ENCODE measurements at regions not wholly inside any gene's neighbourhood (a gene's known extent, or its start where the extent isn't known, plus 50 kb on each side); places are given as distances from the start of the nearest gene placed in this dataset.

GRCh38 chr7:21064698-21065648 is 278.3 kb upstream of the SP8 start:
- Mint-ChIP-seq H3K4me1 (no peaks in the 10 kb centered on the region), H3K27me3 (peaks cover 3% of the 10 kb centered on the region), H3K27ac (no peak overlapping the region), H3K36me3 (ENCODE audit: low read depth) (no peaks in the 10 kb centered on the region), H3K9me3 (no peaks in the 10 kb centered on the region), H3K4me3 (no peak overlapping the region)
- CTCF ChIA-PET = no interaction called here
- DNase-seq = no peak
- POLR2A ChIA-PET = no interaction called here

GRCh38 chr7:21066221-21066620 is 279.5 kb upstream of the SP8 start:
- POLR2A ChIA-PET = no interaction called here
- H3K4me1 Mint-ChIP-seq = no peaks in the 10 kb centered on the region
- CTCF ChIA-PET = no interaction called here
- H3K36me3 Mint-ChIP-seq (ENCODE audit: low read depth) = no peaks in the 10 kb centered on the region
- H3K27me3 Mint-ChIP-seq = peaks cover 3% of the 10 kb centered on the region
- no peaks in the 10 kb centered on the region for H3K9me3 Mint-ChIP-seq
- no peak overlapping the region for H3K4me3 Mint-ChIP-seq
- no peak for DNase-seq
- H3K27ac Mint-ChIP-seq = no peak overlapping the region

- CTCF ChIA-PET = no interaction called here
- POLR2A ChIA-PET = no interaction called here
- Mint-ChIP-seq H3K27ac (no peak overlapping the region), H3K27me3 (peaks cover 3% of the 10 kb centered on the region), H3K9me3 (no peaks in the 10 kb centered on the region), H3K4me1 (no peaks in the 10 kb centered on the region), H3K4me3 (no peak overlapping the region), H3K36me3 (ENCODE audit: low read depth) (no peaks in the 10 kb centered on the region)
- DNase-seq = no peak
Measured at GRCh38 chr7:21067216-21067615, 280.5 kb upstream of the SP8 start.

- Mint-ChIP-seq H3K36me3 (ENCODE audit: low read depth) (no peaks in the 10 kb centered on the region), H3K27ac (no peak overlapping the region), H3K4me1 (no peaks in the 10 kb centered on the region), H3K27me3 (peaks cover 3% of the 10 kb centered on the region), H3K4me3 (no peak overlapping the region), H3K9me3 (no peaks in the 10 kb centered on the region)
- no peak for DNase-seq
- POLR2A ChIA-PET = no interaction called here
- CTCF ChIA-PET = no interaction called here
Measured at GRCh38 chr7:21070571-21071090, 283.9 kb upstream of the SP8 start.

DNA sequence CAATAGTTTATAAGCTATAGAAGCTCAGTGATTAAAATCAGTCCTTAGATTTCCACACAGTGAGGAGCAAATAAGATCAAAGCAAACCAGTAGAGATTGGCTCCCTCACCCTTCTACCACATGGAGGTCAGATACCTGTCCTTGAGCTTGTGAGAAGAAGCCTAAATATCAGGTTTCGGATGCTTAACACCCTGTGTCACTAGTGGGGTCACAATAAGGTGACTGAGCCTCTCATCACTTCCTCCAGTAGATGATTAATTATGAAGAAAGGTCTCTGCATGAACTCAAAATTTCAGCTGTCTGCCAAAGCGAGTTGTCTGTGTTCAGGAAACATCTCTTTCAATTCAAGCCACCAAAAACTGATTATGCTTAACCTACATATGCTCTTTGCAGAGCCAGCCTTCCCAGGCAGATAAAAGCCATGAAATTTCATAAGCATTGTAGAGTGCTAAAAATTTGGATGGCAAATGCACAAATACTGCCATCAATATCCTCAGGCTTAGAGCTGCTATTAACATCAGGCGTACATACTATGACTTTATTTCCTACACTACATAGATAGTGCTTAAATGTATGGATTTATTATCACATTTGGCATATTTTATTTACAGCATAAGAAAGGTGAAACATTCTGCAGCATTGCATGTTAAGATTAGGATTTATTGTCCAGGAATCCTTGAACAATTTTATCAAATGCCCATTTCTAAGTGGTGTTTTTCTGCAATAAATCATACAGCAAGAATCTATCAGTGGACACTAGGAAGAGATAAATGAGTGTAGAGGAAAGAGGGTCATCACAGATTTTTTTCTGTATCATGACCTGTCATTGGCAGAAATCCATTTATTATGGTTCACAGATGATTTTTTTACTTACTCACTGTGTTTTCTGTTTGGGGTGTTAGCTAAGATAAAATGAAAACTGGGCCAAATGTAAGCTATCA is 285.1 kb upstream of the SP8 start:
- DNase-seq = no peak
- Mint-ChIP-seq H3K4me3 (no peak overlapping the region), H3K36me3 (ENCODE audit: low read depth) (no peaks in the 10 kb centered on the region), H3K4me1 (no peaks in the 10 kb centered on the region), H3K27me3 (peaks cover 3% of the 10 kb centered on the region), H3K27ac (no peak overlapping the region), H3K9me3 (no peaks in the 10 kb centered on the region)
- CTCF ChIA-PET = no interaction called here
- POLR2A ChIA-PET = no interaction called here

DNA sequence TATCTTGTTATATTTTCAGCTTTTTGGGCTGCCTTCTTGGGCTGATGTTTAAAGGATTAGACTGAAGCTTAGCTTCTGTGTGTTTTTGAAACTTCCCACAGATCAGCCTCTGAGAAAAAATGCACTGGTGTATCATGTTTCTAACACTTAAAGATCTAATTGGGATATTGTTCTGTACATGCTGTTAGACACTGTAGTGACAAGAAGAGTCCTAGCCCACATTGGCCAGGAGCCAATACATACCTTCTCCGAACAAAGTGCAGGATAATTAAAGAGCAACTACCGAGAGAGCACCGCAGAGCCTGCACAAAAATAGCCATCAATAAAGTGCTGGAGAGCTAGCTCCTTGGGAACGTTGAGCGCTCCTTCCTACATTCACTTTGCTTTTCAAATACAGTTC is 289.4 kb upstream of the SP8 start:
- Mint-ChIP-seq H3K27ac (no peak overlapping the region), H3K9me3 (no peaks in the 10 kb centered on the region), H3K4me3 (no peak overlapping the region), H3K27me3 (peaks cover 4% of the 10 kb centered on the region), H3K4me1 (no peaks in the 10 kb centered on the region), H3K36me3 (ENCODE audit: low read depth) (no peaks in the 10 kb centered on the region)
- ChIA-PET CTCF (no interaction called here), POLR2A (no interaction called here)
- no peak for DNase-seq

DNA sequence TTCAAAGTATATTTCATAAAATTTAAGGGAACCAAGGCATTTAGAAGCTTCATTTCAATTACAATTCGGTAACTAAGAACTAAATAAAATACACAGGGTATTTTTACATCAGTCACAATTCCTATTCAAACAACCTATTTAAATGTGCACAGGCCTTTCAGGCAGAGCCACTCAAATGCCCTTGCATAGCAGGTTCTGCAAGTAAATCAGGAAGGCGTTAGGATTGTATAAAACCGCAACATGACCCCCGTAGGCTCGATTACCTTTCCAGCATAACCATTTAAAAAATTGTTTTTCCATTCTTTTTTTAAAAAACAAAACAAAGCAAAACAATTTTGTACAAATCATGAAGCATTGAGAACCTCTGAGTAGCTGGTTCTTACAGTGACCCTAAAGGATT is 289.9 kb upstream of the SP8 start:
- H3K9me3 Mint-ChIP-seq = no peaks in the 10 kb centered on the region
- peaks cover 4% of the 10 kb centered on the region for H3K27me3 Mint-ChIP-seq
- no peak for DNase-seq
- ChIA-PET POLR2A (no interaction called here), CTCF (no interaction called here)
- no peak overlapping the region for H3K27ac Mint-ChIP-seq
- no peaks in the 10 kb centered on the region for H3K4me1 Mint-ChIP-seq
- H3K4me3 Mint-ChIP-seq = no peak overlapping the region
- H3K36me3 Mint-ChIP-seq (ENCODE audit: low read depth) = no peaks in the 10 kb centered on the region

GRCh38 chr7:21077602-21078001 is 290.9 kb upstream of the SP8 start:
- H3K4me3 Mint-ChIP-seq = no peak overlapping the region
- DNase-seq = no peak
- CTCF ChIA-PET = no interaction called here

DNA sequence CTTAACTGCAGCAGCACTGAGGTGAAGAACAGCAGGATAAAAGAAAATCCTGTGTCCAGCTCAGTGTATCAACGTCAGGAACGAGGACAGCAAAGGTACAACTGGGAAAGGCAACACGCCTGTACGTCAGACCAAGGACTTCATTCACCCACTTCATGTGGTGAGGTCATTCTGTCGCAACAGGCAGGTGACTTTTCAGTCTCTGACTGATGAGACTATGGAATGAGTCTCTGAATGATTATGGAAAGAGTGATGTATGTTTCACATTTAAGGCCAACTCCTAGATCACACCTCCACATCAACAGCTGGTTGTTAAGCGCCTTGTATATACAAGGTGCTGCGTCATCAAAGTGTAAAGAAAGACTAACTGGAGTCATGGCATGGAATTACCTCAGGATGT is 297.6 kb upstream of the SP8 start:
- ChIA-PET POLR2A (no interaction called here), CTCF (no interaction called here)
- no peaks in the 10 kb centered on the region for H3K9me3 Mint-ChIP-seq
- H3K27ac Mint-ChIP-seq = no peak overlapping the region
- H3K36me3 Mint-ChIP-seq (ENCODE audit: low read depth) = no peaks in the 10 kb centered on the region
- H3K4me1 Mint-ChIP-seq = no peaks in the 10 kb centered on the region
- no peak overlapping the region for H3K4me3 Mint-ChIP-seq
- DNase-seq = no peak
- H3K27me3 Mint-ChIP-seq = peaks cover 3% of the 10 kb centered on the region

More at GRCh38 chr7:21077602-21078001, 290.9 kb upstream of the SP8 start:
- POLR2A ChIA-PET = no interaction called here
- peaks cover 6% of the 10 kb centered on the region for H3K27me3 Mint-ChIP-seq
- H3K9me3 Mint-ChIP-seq = no peaks in the 10 kb centered on the region
- H3K4me1 Mint-ChIP-seq = no peaks in the 10 kb centered on the region
- no peak overlapping the region for H3K27ac Mint-ChIP-seq
- no peaks in the 10 kb centered on the region for H3K36me3 Mint-ChIP-seq (ENCODE audit: low read depth)

DNA sequence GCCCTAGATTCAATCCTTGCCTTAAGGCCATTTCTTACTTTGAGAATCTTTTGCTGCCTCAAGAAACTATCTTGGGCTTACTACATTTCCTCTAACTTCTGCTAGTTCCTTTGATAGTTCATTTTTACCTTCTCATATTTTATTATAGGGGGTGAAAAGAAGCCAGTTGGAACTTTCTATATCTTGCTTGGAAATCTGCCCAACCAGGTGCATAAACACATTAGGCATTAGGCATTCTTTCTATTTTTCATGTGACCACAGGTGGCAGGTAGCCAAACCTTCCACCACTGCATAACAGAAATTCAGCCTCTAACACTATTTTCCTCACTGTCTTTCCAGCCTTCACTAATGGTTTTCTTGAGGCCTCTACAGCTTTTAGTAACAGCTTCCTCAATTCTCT is 300.0 kb upstream of the SP8 start:
- no peak overlapping the region for H3K27ac Mint-ChIP-seq
- CTCF ChIA-PET = no interaction called here
- H3K27me3 Mint-ChIP-seq = peaks cover 2% of the 10 kb centered on the region
- no peaks in the 10 kb centered on the region for H3K4me1 Mint-ChIP-seq
- H3K9me3 Mint-ChIP-seq = no peaks in the 10 kb centered on the region
- no peak overlapping the region for H3K4me3 Mint-ChIP-seq
- no peak for DNase-seq
- no peaks in the 10 kb centered on the region for H3K36me3 Mint-ChIP-seq (ENCODE audit: low read depth)
- POLR2A ChIA-PET = no interaction called here

GRCh38 chr7:21089653-21090052 is 303.0 kb upstream of the SP8 start:
- Mint-ChIP-seq H3K36me3 (ENCODE audit: low read depth) (no peaks in the 10 kb centered on the region), H3K9me3 (no peaks in the 10 kb centered on the region), H3K27me3 (no peaks in the 10 kb centered on the region), H3K4me1 (no peaks in the 10 kb centered on the region), H3K27ac (no peak overlapping the region), H3K4me3 (no peak overlapping the region)
- CTCF ChIA-PET = no interaction called here
- DNase-seq = no peak
- POLR2A ChIA-PET = no interaction called here

GRCh38 chr7:21092766-21093702 is 306.3 kb upstream of the SP8 start:
- Mint-ChIP-seq H3K4me3 (no peak overlapping the region), H3K27ac (no peak overlapping the region), H3K36me3 (ENCODE audit: low read depth) (no peaks in the 10 kb centered on the region), H3K4me1 (no peaks in the 10 kb centered on the region), H3K9me3 (no peaks in the 10 kb centered on the region), H3K27me3 (no peaks in the 10 kb centered on the region)
- ChIA-PET CTCF (no interaction called here), POLR2A (no interaction called here)
- DNase-seq = no peak

DNA sequence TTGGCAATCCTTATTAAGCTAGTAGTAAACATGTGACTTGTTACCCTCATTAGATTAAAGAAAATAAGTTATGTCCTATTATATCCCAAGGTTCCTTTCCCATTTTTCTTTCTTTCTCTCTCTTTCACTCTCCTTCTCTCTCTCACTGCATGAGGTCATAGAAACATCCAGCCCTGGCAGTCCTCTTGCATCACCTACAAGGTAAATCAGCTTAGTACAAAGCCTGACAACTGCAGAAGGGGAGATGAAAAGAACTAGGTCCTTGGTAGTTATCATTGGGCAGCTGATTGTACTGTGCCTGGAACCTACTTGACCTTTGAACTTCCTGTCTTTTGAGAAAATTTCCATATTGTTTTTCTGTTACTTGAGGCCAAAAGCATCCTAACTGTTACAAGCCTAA is 307.9 kb upstream of the SP8 start:
- CTCF ChIA-PET = no interaction called here
- no peaks in the 10 kb centered on the region for H3K27me3 Mint-ChIP-seq
- H3K36me3 Mint-ChIP-seq (ENCODE audit: low read depth) = no peaks in the 10 kb centered on the region
- H3K9me3 Mint-ChIP-seq = no peaks in the 10 kb centered on the region
- no peak overlapping the region for H3K4me3 Mint-ChIP-seq
- no peak overlapping the region for H3K27ac Mint-ChIP-seq
- no peaks in the 10 kb centered on the region for H3K4me1 Mint-ChIP-seq
- POLR2A ChIA-PET = no interaction called here
- DNase-seq = no peak

All from activated CD4-positive, alpha-beta memory T cell treated with anti-CD3 and anti-CD28 coated beads, Interleukin-2, amount 10 ng/mL, durations not matched to agents 7 days and 5 days (primary cell).